RWPE2 (cell line): ENCODE measurements at regions not wholly inside any gene's neighbourhood (a gene's known extent, or its start where the extent isn't known, plus 50 kb on each side); places are given as distances from the start of the nearest gene placed in this dataset.
"Not testable (repeated sequence)": the region's sequence is repeated elsewhere in the genome, so short reads cannot be mapped to it uniquely, and the experiment has no call there.

Experiments used
- ATAC-seq: fragments of 200-7000 bp; cut with Tn5 transposase; 3 replicates; pipeline ENCODE4 v1.9.1; 2021; ENCODE audit warnings: low read depth
- DNase-seq: peaks from one replicate; pipeline ENCODE4 v3.0.0-alpha.2; 2020; ENCODE audit warnings: low spot score
- H3K27ac ChIP-seq: fragments of 450-650 bp; 2 replicates; pipeline ENCODE4 v1.5.1; 2017; ENCODE audit warnings: mild to moderate bottlenecking; ENCODE audit not compliant: poor library complexity, severe bottlenecking
- H3K27me3 ChIP-seq: fragments of 250-450 bp; sonication (Bioruptor Pico); 2 replicates; pipeline ENCODE4 v1.5.1; 2021; ENCODE audit warnings: mild to moderate bottlenecking, moderate library complexity; ENCODE audit not compliant: insufficient read depth, poor library complexity, severe bottlenecking
- H3K36me3 ChIP-seq: fragments of 250-450 bp; sonication (Bioruptor Pico); 2 replicates; pipeline ENCODE4 v1.5.1; 2020; ENCODE audit warnings: low read depth, mild to moderate bottlenecking, moderate library complexity
- H3K4me1 ChIP-seq: fragments of 250-450 bp; sonication (Bioruptor Pico); 2 replicates; pipeline ENCODE4 v1.5.1; 2021; ENCODE audit warnings: mild to moderate bottlenecking, moderate library complexity; ENCODE audit not compliant: insufficient read depth, poor library complexity, severe bottlenecking
- H3K4me3 ChIP-seq: fragments of 250-450 bp; sonication (Bioruptor Pico); 2 replicates; pipeline ENCODE4 v1.5.1; 2021; ENCODE audit warnings: mild to moderate bottlenecking, moderate library complexity; ENCODE audit not compliant: severe bottlenecking
- H3K9me3 ChIP-seq: fragments of 250-450 bp; sonication (Bioruptor Pico); 2 replicates; pipeline ENCODE4 v1.5.1; 2021; ENCODE audit warnings: mild to moderate bottlenecking, moderate library complexity; ENCODE audit not compliant: severe bottlenecking
- TF ChIP-seq, protein P1 (sequence below): fragments of 450-650 bp; IDR thresholded peaks from one replicate; pipeline ENCODE4 v1.5.1; 2017; ENCODE audit warnings: mild to moderate bottlenecking, moderate library complexity; ENCODE audit not compliant: poor library complexity, severe bottlenecking

DNA sequence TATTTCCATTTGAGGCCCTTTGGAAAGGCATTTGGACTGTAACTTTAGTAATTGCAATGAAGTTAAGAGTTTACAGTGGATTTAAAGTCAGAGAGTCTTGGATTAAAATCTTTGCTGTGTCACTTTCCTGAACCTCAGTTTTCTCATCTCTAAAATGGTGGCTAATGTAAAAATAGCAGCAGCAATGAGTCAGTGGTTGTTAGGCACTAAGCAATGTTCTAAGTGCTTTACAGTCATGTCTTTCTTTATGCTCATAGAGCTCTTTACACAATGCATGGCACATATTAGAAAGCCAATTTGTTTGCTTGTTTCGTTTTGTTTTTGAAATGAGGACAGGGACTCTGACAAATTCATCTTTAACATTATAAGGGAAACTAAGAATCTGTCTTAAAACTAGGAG lies 222.7 kb upstream of the DNAJC19 start:
- Histone ChIP-seq H3K4me1 (no peaks in the 10 kb centered on the region), H3K4me3 (no peak overlapping the region), H3K9me3 (no peaks in the 10 kb centered on the region), H3K36me3 (no peaks in the 10 kb centered on the region), H3K27me3 (peaks cover 3% of the 10 kb centered on the region), H3K27ac (no peak overlapping the region)
- TF ChIP-seq, protein P1, sequence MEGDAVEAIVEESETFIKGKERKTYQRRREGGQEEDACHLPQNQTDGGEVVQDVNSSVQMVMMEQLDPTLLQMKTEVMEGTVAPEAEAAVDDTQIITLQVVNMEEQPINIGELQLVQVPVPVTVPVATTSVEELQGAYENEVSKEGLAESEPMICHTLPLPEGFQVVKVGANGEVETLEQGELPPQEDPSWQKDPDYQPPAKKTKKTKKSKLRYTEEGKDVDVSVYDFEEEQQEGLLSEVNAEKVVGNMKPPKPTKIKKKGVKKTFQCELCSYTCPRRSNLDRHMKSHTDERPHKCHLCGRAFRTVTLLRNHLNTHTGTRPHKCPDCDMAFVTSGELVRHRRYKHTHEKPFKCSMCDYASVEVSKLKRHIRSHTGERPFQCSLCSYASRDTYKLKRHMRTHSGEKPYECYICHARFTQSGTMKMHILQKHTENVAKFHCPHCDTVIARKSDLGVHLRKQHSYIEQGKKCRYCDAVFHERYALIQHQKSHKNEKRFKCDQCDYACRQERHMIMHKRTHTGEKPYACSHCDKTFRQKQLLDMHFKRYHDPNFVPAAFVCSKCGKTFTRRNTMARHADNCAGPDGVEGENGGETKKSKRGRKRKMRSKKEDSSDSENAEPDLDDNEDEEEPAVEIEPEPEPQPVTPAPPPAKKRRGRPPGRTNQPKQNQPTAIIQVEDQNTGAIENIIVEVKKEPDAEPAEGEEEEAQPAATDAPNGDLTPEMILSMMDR, result no peak
- ATAC-seq (no peak), DNase-seq (no peak)

DNA sequence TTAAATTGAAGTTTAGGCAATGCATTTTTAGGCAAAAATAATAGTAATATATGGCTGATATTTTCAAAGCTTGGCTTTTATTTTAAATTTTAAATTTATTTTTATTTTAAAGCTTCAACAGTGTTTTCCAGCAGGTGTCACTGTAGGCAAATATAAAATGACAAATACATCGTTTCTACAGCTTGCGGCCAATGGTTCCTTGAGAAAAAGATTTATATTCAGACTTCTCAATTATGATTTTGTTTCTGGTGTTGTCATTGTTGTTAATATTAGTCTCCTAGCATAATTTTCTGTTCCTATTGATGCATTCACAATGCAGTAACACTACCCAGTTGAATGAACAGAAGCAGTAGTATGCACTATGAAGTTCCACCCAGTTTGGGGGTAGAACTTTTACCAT lies 220.7 kb upstream of the DNAJC19 start:
- H3K27ac ChIP-seq, result no peak overlapping the region
- peaks cover 3% of the 10 kb centered on the region for H3K27me3 ChIP-seq
- H3K4me3 ChIP-seq, result no peak overlapping the region
- DNase-seq (no peak), ATAC-seq (no peak)
- no peaks in the 10 kb centered on the region for H3K4me1 ChIP-seq
- TF ChIP-seq, protein P1, result peak; percentile 63
- H3K36me3 ChIP-seq, result no peaks in the 10 kb centered on the region
- no peaks in the 10 kb centered on the region for H3K9me3 ChIP-seq

DNA sequence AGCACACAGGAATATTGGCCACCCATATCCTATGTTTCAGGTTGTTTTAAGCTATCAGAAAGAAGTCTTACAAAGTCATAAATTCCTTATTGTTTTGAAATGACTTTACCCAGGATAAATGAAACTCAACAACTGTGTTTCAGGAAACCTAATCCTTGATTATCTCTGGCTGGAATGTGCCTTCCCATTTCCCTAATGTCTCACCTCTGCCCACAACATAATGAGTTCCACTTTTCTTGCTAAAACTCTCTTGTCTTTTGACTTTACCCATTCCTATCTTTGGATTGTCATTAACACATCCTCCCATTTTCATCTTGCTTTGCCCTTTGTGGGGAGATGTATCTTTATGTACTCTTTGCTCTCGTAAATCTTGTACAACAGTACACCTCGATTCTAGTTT lies 200.0 kb upstream of the DNAJC19 start:
- ATAC-seq (no peak), DNase-seq (no peak)
- no peaks in the 10 kb centered on the region for H3K36me3 ChIP-seq
- TF ChIP-seq, protein P1, result no peak
- no peak overlapping the region for H3K27ac ChIP-seq
- no peaks in the 10 kb centered on the region for H3K9me3 ChIP-seq
- H3K4me1 ChIP-seq, result no peaks in the 10 kb centered on the region
- H3K27me3 ChIP-seq, result no peaks in the 10 kb centered on the region
- H3K4me3 ChIP-seq, result no peak overlapping the region

DNA sequence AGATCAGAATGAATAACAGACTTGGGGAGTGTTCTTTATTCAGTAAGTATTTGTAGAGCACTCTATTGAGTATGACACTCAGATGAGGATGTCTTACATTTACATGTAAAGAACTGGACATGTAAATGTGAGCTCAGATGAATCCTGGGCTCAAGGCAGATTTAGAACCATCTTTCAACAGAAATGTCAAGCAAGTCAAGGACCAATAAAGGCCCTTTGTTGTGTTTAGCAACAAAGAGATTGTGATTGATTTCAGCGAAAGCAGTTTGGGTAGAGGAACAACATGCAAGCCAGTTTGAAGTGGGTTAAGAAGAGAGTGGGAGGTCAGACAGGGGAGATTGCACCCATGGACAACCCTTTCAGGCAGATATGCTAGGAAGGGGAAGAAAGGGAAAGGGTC lies 194.2 kb upstream of the DNAJC19 start:
- no peak for DNase-seq
- Histone ChIP-seq H3K36me3 (no peaks in the 10 kb centered on the region), H3K9me3 (no peaks in the 10 kb centered on the region), H3K4me1 (no peaks in the 10 kb centered on the region), H3K27me3 (no peaks in the 10 kb centered on the region), H3K4me3 (no peak overlapping the region), H3K27ac (no peak overlapping the region)
- no peak for ATAC-seq
- TF ChIP-seq, protein P1, result no peak

DNA sequence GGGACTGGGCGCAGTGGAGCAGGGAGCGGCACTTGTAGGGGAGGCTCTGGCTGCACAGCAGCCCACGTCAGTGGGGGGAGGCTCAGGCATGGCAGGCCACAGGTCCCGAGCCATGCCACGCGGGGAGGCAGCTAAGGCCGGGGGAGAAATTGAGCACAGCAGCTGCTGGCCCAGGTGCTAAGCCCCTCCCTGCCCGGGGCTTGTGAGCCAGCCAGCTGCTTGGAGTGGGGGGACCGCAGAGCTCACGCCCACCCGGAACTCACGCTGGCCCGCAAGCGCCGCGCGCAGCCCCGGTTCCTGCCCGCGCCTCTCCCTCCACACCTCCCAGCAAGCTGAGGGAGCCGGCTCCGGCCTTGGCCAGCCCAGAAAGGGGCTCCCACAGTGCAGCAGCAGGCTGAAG lies 193.5 kb upstream of the DNAJC19 start:
- ATAC-seq, H3K9me3 ChIP-seq, DNase-seq, H3K4me3 ChIP-seq, H3K27ac ChIP-seq, H3K4me1 ChIP-seq, H3K36me3 ChIP-seq, H3K27me3 ChIP-seq: not testable (repeated sequence)
